Lower leg skin (tissue), 3 donors: ENCODE measurements at regions not wholly inside any gene's neighbourhood (a gene's known extent, or its start where the extent isn't known, plus 50 kb on each side); places are given as distances from the start of the nearest gene placed in this dataset.

ENCODE experiments used
- CTCF ChIP-seq, 3 donors: fragments of 450-650 bp; IDR thresholded peaks; one replicate each; pipeline ENCODE4 v1.5.1; 2016; ENCODE audit warnings: antibody characterized with exemption in 3 of 3, mild to moderate bottlenecking in 3 of 3, moderate library complexity in 2 of 3
- POLR2A ChIP-seq, 2 donors: fragments of 450-650 bp; IDR thresholded peaks; one replicate each; pipeline ENCODE4 v1.6.1; 2016 to 2017; ENCODE audit warnings: antibody characterized with exemption in 2 of 2, mild to moderate bottlenecking in 1 of 2, moderate library complexity in 1 of 2

DNA sequence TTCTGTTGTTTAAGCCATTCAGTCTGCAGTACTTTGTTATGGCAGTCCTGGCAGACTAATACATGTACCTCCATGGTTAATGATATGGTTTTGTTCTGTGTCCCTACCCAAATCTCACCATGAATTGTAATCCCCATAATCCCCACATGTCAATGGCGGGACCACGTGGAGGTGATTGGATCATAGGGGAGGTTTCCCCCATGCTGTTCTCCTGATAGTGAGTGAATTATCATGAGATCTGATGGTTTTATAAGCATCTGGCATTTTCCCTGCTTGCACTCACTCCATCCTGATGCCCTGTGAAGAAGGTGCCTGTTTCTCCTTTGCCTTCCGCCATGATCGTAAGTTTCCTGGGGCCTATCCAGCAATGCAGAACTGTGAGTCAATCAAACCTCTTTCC lies 57.5 kb upstream of the NT5E start:
- TF ChIP-seq CTCF (IDR thresholded peaks at IDR 0.05) (no peak), POLR2A (IDR thresholded peaks at IDR 0.05) (no peak)
